Kidney epithelial cell (primary cell): ENCODE measurements at regions not wholly inside any gene's neighbourhood (a gene's known extent, or its start where the extent isn't known, plus 50 kb on each side); places are given as distances from the start of the nearest gene placed in this dataset.

Experiments used
- DNase-seq: peaks from one replicate; pipeline ENCODE4 v3.0.0-alpha.2; 2010; ENCODE audit warnings: low read depth
- H3K27me3 ChIP-seq: 2 replicates; pipeline ENCODE4 v1.6.0; 2011; ENCODE audit warnings: low read length; ENCODE audit not compliant: control insufficient read depth, insufficient read depth
- H3K36me3 ChIP-seq: 2 replicates; pipeline ENCODE4 v1.5.1; 2011; ENCODE audit warnings: low read length; ENCODE audit not compliant: control insufficient read depth, insufficient read depth
- H3K4me3 ChIP-seq: 2 replicates; pipeline ENCODE4 v1.5.1; 2011; ENCODE audit warnings: low read depth, mild to moderate bottlenecking, control low read depth, low read length
- CTCF ChIP-seq: IDR thresholded peaks from 2 replicates; pipeline ENCODE4 v1.5.1; 2011; ENCODE audit warnings: mild to moderate bottlenecking, moderate library complexity, low read length, control low read depth, inconsistent platforms; ENCODE audit not compliant: insufficient read depth, poor library complexity, severe bottlenecking

GRCh38 chr10:91017198-91017597 lies 96.3 kb upstream of the ANKRD1 start:
- Histone ChIP-seq H3K4me3 (no peak overlapping the region), H3K36me3 (no peaks in the 10 kb centered on the region), H3K27me3 (no peaks in the 10 kb centered on the region)
- TF ChIP-seq CTCF = no peak
- no peak for DNase-seq

- Histone ChIP-seq H3K36me3 (no peaks in the 10 kb centered on the region), H3K27me3 (no peaks in the 10 kb centered on the region), H3K4me3 (no peak overlapping the region)
- DNase-seq = no peak
- no peak for TF ChIP-seq CTCF
These were observed 101.0 kb upstream of the ANKRD1 start for GRCh38 chr10:91021901-91022300.

DNA sequence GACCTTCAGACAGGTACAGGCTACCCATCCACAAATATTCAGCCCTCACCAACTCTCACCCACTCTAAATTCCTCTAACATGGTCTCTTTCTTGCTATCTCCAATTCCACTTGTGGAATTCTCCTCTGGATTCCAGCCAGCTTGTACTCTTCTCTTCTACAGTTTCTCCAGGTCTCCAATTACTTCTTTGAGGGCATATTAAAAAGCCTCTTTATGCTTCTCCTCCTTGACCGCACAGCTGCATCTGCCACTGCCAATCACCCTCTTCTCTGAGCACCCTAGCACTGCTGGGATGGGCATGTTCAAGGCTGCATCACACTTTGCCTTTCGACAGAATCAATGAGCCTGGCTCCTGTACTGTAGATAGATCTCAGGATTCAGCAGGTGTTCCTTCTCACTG lies 101.5 kb upstream of the ANKRD1 start:
- H3K4me3 ChIP-seq = no peak overlapping the region
- no peak for TF ChIP-seq CTCF
- H3K36me3 ChIP-seq = no peaks in the 10 kb centered on the region
- DNase-seq = no peak
- no peaks in the 10 kb centered on the region for H3K27me3 ChIP-seq

- H3K27me3 ChIP-seq = no peaks in the 10 kb centered on the region
- no peak for DNase-seq
- TF ChIP-seq CTCF = no peak
- no peak overlapping the region for H3K4me3 ChIP-seq
- no peaks in the 10 kb centered on the region for H3K36me3 ChIP-seq
These were observed 102.2 kb upstream of the ANKRD1 start for GRCh38 chr10:91022924-91023699.

DNA sequence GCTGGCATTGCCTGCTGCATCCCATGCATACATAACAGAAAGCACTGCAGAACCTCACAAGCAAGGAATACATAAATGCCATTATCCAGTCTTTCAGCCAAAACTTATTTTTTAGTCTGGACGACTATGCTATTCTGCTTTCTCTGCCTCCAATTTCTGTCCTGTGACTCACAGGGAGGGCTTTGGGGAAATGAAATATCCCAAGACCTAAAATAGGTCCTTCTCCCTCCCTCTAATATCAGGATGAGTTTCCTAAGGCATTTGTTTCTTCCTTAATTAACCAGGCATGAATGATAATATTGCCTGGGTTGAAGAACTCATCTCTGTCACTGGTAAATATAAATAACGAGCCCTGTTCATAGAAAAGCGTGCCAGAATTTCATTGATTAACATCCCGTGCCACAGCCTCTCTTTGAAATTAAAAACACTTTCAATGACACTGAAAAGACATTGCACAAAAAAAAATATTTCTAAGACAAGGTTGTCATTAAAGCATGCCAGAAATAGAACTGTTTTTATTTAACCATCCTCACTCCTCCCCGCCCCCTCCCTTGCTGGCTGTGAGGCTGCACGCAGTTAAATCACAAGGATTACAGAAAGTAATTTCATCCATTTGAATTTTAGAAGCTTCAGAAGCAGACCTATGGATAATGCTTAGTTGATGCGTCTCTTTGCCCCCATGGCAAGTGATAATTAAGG lies 103.0 kb upstream of the ANKRD1 start:
- no peak for TF ChIP-seq CTCF
- no peaks in the 10 kb centered on the region for H3K36me3 ChIP-seq
- no peak for DNase-seq
- no peaks in the 10 kb centered on the region for H3K27me3 ChIP-seq
- H3K4me3 ChIP-seq = no peak overlapping the region
